SK-N-SH (cell line): ENCODE measurements at regions not wholly inside any gene's neighbourhood (a gene's known extent, or its start where the extent isn't known, plus 50 kb on each side); places are given as distances from the start of the nearest gene placed in this dataset.

Experiments used
- POLR2AphosphoS5 ChIP-seq: IDR thresholded peaks from 2 replicates; pipeline ENCODE4 v1.6.1; 2012; ENCODE audit warnings: low read depth, low read length
- TF ChIP-seq, protein P1 (sequence below): IDR thresholded peaks from 2 replicates; pipeline ENCODE4 v1.6.1; 2012; ENCODE audit warnings: mild to moderate bottlenecking, low read depth, low read length, moderate library complexity

DNA sequence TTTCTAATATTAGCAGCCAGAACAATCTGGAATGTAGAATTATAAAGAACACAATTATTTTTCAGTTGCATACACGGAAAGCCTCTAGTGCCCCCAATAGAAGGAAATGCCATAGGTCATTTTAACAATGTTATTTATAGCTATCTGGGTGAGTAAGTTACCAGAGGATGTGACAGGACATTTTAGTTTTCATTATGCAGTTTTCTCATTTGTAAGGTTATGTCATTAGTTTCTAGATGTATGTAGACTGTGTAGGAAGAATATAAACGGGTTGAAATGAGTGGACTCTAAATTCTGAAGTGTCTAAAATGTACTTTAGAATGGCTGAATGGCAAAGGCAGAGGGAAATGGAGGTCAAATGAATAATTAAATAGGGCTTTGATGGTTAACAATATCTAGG, 213.3 kb downstream of the DTHD1 start:
- TF ChIP-seq POLR2AphosphoS5 = no peak
- TF ChIP-seq, protein P1, sequence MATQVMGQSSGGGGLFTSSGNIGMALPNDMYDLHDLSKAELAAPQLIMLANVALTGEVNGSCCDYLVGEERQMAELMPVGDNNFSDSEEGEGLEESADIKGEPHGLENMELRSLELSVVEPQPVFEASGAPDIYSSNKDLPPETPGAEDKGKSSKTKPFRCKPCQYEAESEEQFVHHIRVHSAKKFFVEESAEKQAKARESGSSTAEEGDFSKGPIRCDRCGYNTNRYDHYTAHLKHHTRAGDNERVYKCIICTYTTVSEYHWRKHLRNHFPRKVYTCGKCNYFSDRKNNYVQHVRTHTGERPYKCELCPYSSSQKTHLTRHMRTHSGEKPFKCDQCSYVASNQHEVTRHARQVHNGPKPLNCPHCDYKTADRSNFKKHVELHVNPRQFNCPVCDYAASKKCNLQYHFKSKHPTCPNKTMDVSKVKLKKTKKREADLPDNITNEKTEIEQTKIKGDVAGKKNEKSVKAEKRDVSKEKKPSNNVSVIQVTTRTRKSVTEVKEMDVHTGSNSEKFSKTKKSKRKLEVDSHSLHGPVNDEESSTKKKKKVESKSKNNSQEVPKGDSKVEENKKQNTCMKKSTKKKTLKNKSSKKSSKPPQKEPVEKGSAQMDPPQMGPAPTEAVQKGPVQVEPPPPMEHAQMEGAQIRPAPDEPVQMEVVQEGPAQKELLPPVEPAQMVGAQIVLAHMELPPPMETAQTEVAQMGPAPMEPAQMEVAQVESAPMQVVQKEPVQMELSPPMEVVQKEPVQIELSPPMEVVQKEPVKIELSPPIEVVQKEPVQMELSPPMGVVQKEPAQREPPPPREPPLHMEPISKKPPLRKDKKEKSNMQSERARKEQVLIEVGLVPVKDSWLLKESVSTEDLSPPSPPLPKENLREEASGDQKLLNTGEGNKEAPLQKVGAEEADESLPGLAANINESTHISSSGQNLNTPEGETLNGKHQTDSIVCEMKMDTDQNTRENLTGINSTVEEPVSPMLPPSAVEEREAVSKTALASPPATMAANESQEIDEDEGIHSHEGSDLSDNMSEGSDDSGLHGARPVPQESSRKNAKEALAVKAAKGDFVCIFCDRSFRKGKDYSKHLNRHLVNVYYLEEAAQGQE = no peak
